T-cell (primary cell): ENCODE measurements at regions not wholly inside any gene's neighbourhood (a gene's known extent, or its start where the extent isn't known, plus 50 kb on each side); places are given as distances from the start of the nearest gene placed in this dataset.
"Not testable (repeated sequence)": the region's sequence is repeated elsewhere in the genome, so short reads cannot be mapped to it uniquely, and the experiment has no call there.

Experiments
- ATAC-seq, 4 experiments: fragments of 200-7000 bp in 3 of 4; fragments of 150-1000 bp in 1 of 4; cut with Tn5 transposase; replicated peaks in 1 of 4; 1 replicate in 3 of 4; 2 replicates in 1 of 4; pipeline ENCODE4 v1.10.0; 2021; ENCODE audit warnings: moderate library complexity in 3 of 4, mild to moderate bottlenecking in 2 of 4, moderate number of reproducible peaks in 1 of 4
- CTCF ChIA-PET, 2 donors: fragments of 300-600 bp; sonication (Branson Sonifier 250); formaldehyde crosslinking; loops; one replicate each; lab custom pipeline; 2022; ENCODE audit warnings: antibody characterized with exemption in 2 of 2; lab: Charles Lee
- POLR2A ChIA-PET, 2 donors: fragments of 300-600 bp; sonication (Branson Sonifier 250); formaldehyde crosslinking; loops; one replicate each; lab custom pipeline; 2022; ENCODE audit warnings: antibody characterized with exemption in 2 of 2; lab: Charles Lee
- DNase-seq, 35 experiments: peaks; one replicate each; pipeline versions ENCODE4 v3.0.0 to v3.0.0-alpha.2; 2013 to 2023
- H3K27ac ChIP-seq: one replicate; pipeline ENCODE4 v1.5.1; 2013; ENCODE audit warnings: low read length
- H3K27me3 ChIP-seq, 2 experiments: replicated peaks in 1 of 2; 1 replicate in 1 of 2; 2 replicates in 1 of 2; pipeline versions ENCODE4 v1.6.1 to v1.7.0; 2013; ENCODE audit warnings: low read length in 1 of 2, mixed read lengths in 1 of 2; ENCODE audit not compliant: control insufficient read depth in 2 of 2, insufficient read depth in 2 of 2; ENCODE audit errors: extremely low read depth in 1 of 2
- H3K36me3 ChIP-seq, 2 donors: 1 replicate in 1 of 2; 2 replicates in 1 of 2; pipeline versions ENCODE4 v1.6.1 to v1.7.0; 2013; ENCODE audit warnings: low read length in 1 of 2; ENCODE audit not compliant: control insufficient read depth in 2 of 2, insufficient read depth in 1 of 2; ENCODE audit errors: extremely low read depth in 1 of 2
- H3K4me1 ChIP-seq, 2 experiments: 1 replicate in 1 of 2; 2 replicates in 1 of 2; pipeline versions ENCODE4 v1.6.1 to v1.7.0; 2013; ENCODE audit warnings: low read length in 2 of 2, mixed read lengths in 1 of 2; ENCODE audit not compliant: insufficient read depth in 2 of 2, control insufficient read depth in 1 of 2; ENCODE audit errors: extremely low read depth in 1 of 2
- H3K4me3 ChIP-seq, 2 donors: 1 replicate in 1 of 2; 2 replicates in 1 of 2; pipeline versions ENCODE4 v1.5.1 to v1.7.0; 2013; ENCODE audit warnings: mild to moderate bottlenecking in 2 of 2, low read length in 1 of 2, moderate library complexity in 1 of 2; ENCODE audit not compliant: control insufficient read depth in 1 of 2; ENCODE audit errors: extremely low read depth in 1 of 2
- H3K9me3 ChIP-seq: 2 replicates; pipeline ENCODE4 v1.7.0; 2013
- H3K27ac Mint-ChIP-seq, 2 donors: one replicate each; pipeline ENCODE4 v1.8.0; 2020 to 2021; ENCODE audit warnings: mild to moderate bottlenecking in 2 of 2, mixed read lengths in 2 of 2
- H3K27me3 Mint-ChIP-seq, 2 donors: one replicate each; pipeline ENCODE4 v1.8.0; 2021 to 2022; ENCODE audit warnings: mixed read lengths in 2 of 2
- H3K36me3 Mint-ChIP-seq: one replicate; pipeline ENCODE4 v1.8.0; 2021; ENCODE audit warnings: mixed read lengths
- H3K4me1 Mint-ChIP-seq, 3 donors: one replicate each; pipeline ENCODE4 v1.8.0; 2020 to 2022; ENCODE audit warnings: mixed read lengths in 3 of 3, mild to moderate bottlenecking in 1 of 3
- H3K4me3 Mint-ChIP-seq, 3 donors: one replicate each; pipeline ENCODE4 v1.8.0; 2020 to 2022; ENCODE audit warnings: mild to moderate bottlenecking in 3 of 3, mixed read lengths in 3 of 3, moderate library complexity in 3 of 3
- H3K9me3 Mint-ChIP-seq, 3 donors: one replicate each; pipeline ENCODE4 v1.8.0; 2020 to 2022; ENCODE audit warnings: mixed read lengths in 3 of 3
- WGBS: methylation state at CpG from one replicate; pipeline ENCODE4 v1.1.5; 2013; ENCODE audit warnings: missing lambda C conversion rate; ENCODE audit not compliant: insufficient coverage; 5-methylcytosine and 5-hydroxymethylcytosine counted together

DNA sequence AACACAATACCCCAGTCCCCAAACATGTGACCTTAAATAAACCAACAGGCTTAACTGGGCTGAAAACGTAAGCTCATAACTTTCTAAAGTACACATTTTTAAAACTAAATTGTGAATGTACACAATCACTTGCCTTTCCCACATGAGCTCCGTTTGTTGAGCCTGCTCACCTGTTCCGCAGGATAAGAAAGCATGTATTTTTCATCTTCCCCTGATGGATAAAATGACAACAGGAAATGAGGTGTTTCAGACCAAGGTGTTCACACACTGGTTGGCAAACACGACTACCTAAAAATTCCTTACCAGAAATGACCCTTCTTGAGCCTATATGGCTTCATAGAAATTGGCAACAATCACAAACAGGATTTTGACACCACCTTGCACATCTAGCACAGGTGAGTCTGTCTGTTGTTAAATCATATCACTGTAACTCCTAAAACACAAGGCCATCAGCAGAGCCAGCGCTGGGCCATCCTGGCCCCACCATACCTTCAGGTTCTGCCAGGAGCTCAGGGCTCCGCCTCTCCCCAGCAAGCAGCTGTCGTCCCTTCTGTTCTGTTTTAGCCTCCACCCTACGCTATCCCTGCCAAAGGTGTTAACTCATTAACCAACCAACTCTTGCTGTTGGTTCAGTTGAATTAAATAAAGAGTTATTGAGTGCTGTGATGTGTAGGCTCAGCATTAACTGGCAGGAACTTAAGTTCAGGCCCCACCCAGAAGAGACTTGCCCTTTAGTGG is 73.6 kb upstream of the RNF32 start:
- Histone ChIP-seq H3K27ac (no peak overlapping the region), H3K9me3 (no peaks in the 10 kb centered on the region), H3K27me3 (peaks cover 0 to 6% of the 10 kb centered on the region in 2 experiments), H3K36me3 (no peaks in the 10 kb centered on the region), H3K4me3 (no peak overlapping the region), H3K4me1 (no peaks in the 10 kb centered on the region)
- Mint-ChIP-seq H3K9me3 (peaks cover 6 to 21% (median 7%) of the 10 kb centered on the region in 3 donors), H3K27me3 (peaks cover 9 to 17% of the 10 kb centered on the region in 2 donors), H3K4me1 (no peaks in the 10 kb centered on the region), H3K36me3 (peaks cover 4% of the 10 kb centered on the region), H3K4me3 (no peak overlapping the region), H3K27ac (no peak overlapping the region)
- WGBS = 60% methylated on average over 2 of the region's 8 CpGs
- DNase-seq = no peak
- CTCF ChIA-PET = no interaction called here
- no peak for ATAC-seq
- POLR2A ChIA-PET = interaction anchor here in 1 of 2 donors (0.6 kb wide), 1 partner anchor 137 kb away, joined by 3 read pairs; no protein-coding TSS in a partner anchor

DNA sequence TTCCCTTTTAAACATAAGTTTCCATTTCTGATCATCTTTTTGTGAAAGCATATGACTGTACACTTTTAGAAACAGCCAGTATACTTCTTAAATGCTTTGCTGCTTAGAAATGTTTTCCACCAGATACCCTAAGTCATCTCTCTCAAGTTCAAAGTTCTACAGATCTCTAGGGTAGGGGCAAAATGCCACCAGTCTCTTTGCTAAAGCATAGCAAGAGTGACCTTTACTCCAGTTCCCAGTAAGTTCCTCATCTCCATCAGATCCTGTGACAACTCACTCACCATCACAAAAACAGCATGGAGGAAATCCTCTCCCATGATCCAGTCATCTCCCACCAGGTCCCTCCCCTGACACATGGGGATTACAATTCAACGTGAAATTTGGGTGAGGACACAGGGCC is 75.6 kb upstream of the RNF32 start:
- H3K27ac Mint-ChIP-seq, H3K36me3 ChIP-seq, H3K4me1 ChIP-seq, H3K27ac ChIP-seq, H3K9me3 ChIP-seq, ATAC-seq, H3K4me1 Mint-ChIP-seq, H3K36me3 Mint-ChIP-seq, H3K4me3 ChIP-seq, CTCF ChIA-PET, DNase-seq, H3K4me3 Mint-ChIP-seq, POLR2A ChIA-PET: not testable (repeated sequence)
- peaks cover 6 to 21% (median 7%) of the 10 kb centered on the region in 3 donors for H3K9me3 Mint-ChIP-seq
- WGBS = no CpG with 5 or more reads among the region's 1 CpG
- peaks cover 12 to 31% of the 10 kb centered on the region in 2 donors for H3K27me3 Mint-ChIP-seq
- H3K27me3 ChIP-seq = peaks cover 3 to 19% of the 10 kb centered on the region in 2 experiments

DNA sequence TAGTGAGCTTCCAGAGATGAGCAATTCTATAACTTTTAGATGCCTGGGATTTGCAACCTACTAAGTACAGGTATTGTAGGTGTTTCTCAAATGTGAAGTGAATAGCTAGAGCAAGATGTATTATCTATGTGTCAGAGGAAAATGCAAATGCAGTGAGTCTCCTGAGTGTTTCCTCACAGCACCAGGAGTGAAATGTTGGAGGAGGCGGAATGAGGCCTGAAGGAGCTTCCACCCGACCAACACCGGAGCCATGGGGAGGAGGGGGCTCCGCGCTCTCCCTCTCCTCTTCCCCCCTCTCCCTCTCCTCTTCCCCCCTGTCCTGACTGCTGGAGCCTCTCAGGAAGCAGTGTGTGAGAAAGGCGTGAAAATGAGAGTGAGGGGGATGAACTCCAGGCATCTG is 79.9 kb upstream of the RNF32 start:
- no CpG with 5 or more reads among the region's 6 CpGs for WGBS
- ChIA-PET POLR2A (no interaction called here), CTCF (no interaction called here)
- Mint-ChIP-seq H3K27me3 (peaks cover 5 to 16% of the 10 kb centered on the region in 2 donors), H3K27ac (no peak overlapping the region), H3K9me3 (peaks cover 6 to 20% (median 7%) of the 10 kb centered on the region in 3 donors), H3K36me3 (peaks cover 4% of the 10 kb centered on the region), H3K4me1 (no peaks in the 10 kb centered on the region), H3K4me3 (no peak overlapping the region)
- DNase-seq = no peak
- H3K36me3 ChIP-seq = no peaks in the 10 kb centered on the region
- no peaks in the 10 kb centered on the region for H3K9me3 ChIP-seq
- H3K27me3 ChIP-seq = peaks cover 3 to 19% of the 10 kb centered on the region in 2 experiments
- H3K4me3 ChIP-seq = no peak overlapping the region
- ATAC-seq = no peak
- H3K27ac ChIP-seq = no peak overlapping the region
- no peaks in the 10 kb centered on the region for H3K4me1 ChIP-seq

GRCh38 chr7:156560075-156560474 is 80.5 kb upstream of the RNF32 start:
- Mint-ChIP-seq H3K9me3 (peaks cover 5 to 16% (median 7%) of the 10 kb centered on the region in 3 donors), H3K36me3 (peaks cover 3% of the 10 kb centered on the region), H3K4me1 (no peaks in the 10 kb centered on the region), H3K4me3 (no peak overlapping the region), H3K27me3 (peaks cover 5 to 16% of the 10 kb centered on the region in 2 donors), H3K27ac (no peak overlapping the region)
- no peaks in the 10 kb centered on the region for H3K36me3 ChIP-seq
- H3K27me3 ChIP-seq = peaks cover 3 to 19% of the 10 kb centered on the region in 2 experiments
- ChIA-PET CTCF (no interaction called here), POLR2A (no interaction called here)
- no peaks in the 10 kb centered on the region for H3K4me1 ChIP-seq
- ATAC-seq (no peak), DNase-seq (no peak)
- H3K4me3 ChIP-seq = no peak overlapping the region
- no peak overlapping the region for H3K27ac ChIP-seq
- H3K9me3 ChIP-seq = no peaks in the 10 kb centered on the region
- 75% methylated on average over 9 of the region's 9 CpGs for WGBS

DNA sequence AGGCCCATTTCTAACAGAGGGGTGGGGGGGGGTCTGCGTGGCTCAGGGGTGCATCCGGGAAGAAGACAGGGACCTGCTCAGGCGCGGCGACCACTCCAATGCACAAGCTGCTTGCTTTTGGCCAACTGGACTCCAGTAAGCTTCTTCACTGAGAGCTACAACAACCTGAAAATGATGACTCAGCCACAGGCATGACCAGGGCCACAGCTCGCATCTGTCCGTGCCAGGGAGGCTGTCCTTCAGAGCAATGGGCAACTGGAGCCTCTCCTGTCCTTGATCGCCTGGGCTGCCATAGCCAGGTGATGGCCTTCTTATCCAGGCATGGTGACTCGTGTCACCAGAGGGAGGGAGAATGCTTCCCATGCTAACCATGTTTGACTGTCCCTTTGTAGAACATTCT is 81.6 kb upstream of the RNF32 start:
- H3K9me3 ChIP-seq = no peaks in the 10 kb centered on the region
- DNase-seq = no peak
- WGBS = 93% methylated on average over 8 of the region's 9 CpGs
- CTCF ChIA-PET = no interaction called here
- no peaks in the 10 kb centered on the region for H3K4me1 ChIP-seq
- H3K27me3 Mint-ChIP-seq = peaks cover 5 to 14% of the 10 kb centered on the region in 2 donors
- no peaks in the 10 kb centered on the region for H3K4me1 Mint-ChIP-seq
- H3K4me3 Mint-ChIP-seq = no peak overlapping the region
- POLR2A ChIA-PET = no interaction called here
- H3K27ac Mint-ChIP-seq = no peak overlapping the region
- no peak overlapping the region for H3K4me3 ChIP-seq
- H3K27me3 ChIP-seq = peaks cover 3 to 19% of the 10 kb centered on the region in 2 experiments
- no peaks in the 10 kb centered on the region for H3K36me3 ChIP-seq
- H3K27ac ChIP-seq = no peak overlapping the region
- ATAC-seq = no peak
- peaks cover 1 to 8% (median 2%) of the 10 kb centered on the region in 3 donors for H3K9me3 Mint-ChIP-seq
- no peaks in the 10 kb centered on the region for H3K36me3 Mint-ChIP-seq

DNA sequence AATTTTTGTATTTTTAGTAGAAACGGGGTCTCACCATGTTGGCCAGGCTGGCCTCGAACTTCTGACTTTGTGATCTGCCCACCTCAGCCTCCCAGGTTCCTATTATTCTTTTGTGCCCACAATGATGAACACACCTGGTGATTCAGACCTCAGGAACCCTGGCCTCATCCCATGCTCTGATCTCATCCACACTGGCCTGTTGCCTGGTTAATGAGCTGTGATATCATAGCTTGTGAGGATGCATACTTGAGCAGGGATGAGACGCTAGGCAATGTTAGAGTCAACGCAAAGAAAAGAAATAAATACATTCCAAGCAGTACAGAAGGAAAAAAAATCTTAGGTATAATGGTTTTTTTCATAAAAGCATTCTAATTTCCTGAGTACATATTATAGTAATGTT is 82.4 kb upstream of the RNF32 start:
- Histone ChIP-seq H3K9me3 (no peaks in the 10 kb centered on the region), H3K4me3 (no peak overlapping the region), H3K27me3 (peaks cover 3 to 19% of the 10 kb centered on the region in 2 experiments), H3K4me1 (no peaks in the 10 kb centered on the region), H3K27ac (no peak overlapping the region), H3K36me3 (no peaks in the 10 kb centered on the region)
- 100% methylated on average over 1 of the region's 4 CpGs for WGBS
- no peak overlapping the region for H3K27ac Mint-ChIP-seq
- no peaks in the 10 kb centered on the region for H3K9me3 Mint-ChIP-seq
- ATAC-seq (no peak), DNase-seq (no peak)
- H3K36me3 Mint-ChIP-seq = no peaks in the 10 kb centered on the region
- H3K27me3 Mint-ChIP-seq = peaks cover 5 to 13% of the 10 kb centered on the region in 2 donors
- no peaks in the 10 kb centered on the region for H3K4me1 Mint-ChIP-seq
- POLR2A ChIA-PET = no interaction called here
- no peak overlapping the region for H3K4me3 Mint-ChIP-seq
- CTCF ChIA-PET = no interaction called here
